Activated CD8-positive, alpha-beta memory T cell treated with anti-CD3 and anti-CD28 coated beads, Interleukin-2, amount 10 ng/mL, durations not matched to agents 7 days and 5 days (primary cell): ENCODE measurements at regions not wholly inside any gene's neighbourhood (a gene's known extent, or its start where the extent isn't known, plus 50 kb on each side); places are given as distances from the start of the nearest gene placed in this dataset.
"Not testable (repeated sequence)": the region's sequence is repeated elsewhere in the genome, so short reads cannot be mapped to it uniquely, and the experiment has no call there.

ENCODE experiments used
- ATAC-seq: fragments of 150-1000 bp; cut with Tn5 transposase; one replicate; pipeline ENCODE4 v1.10.0; 2021; ENCODE audit warnings: moderate library complexity
- CTCF ChIA-PET: fragments of 350-600 bp; sonication (Branson Sonifier 250); formaldehyde crosslinking; loops from one replicate; lab custom pipeline; 2021; ENCODE audit warnings: antibody characterized with exemption; lab: Charles Lee
- DNase-seq: peaks from one replicate; pipeline ENCODE4 v3.0.0-alpha.2; 2020
- H3K27ac Mint-ChIP-seq: one replicate; pipeline ENCODE4 v1.8.0; 2021; ENCODE audit warnings: mild to moderate bottlenecking, mixed read lengths
- H3K27me3 Mint-ChIP-seq: one replicate; pipeline ENCODE4 v1.8.0; 2021; ENCODE audit warnings: mixed read lengths
- H3K36me3 Mint-ChIP-seq: one replicate; pipeline ENCODE4 v1.8.0; 2021; ENCODE audit warnings: mild to moderate bottlenecking, mixed read lengths
- H3K4me1 Mint-ChIP-seq: one replicate; pipeline ENCODE4 v1.8.0; 2021; ENCODE audit warnings: mixed read lengths
- H3K4me3 Mint-ChIP-seq: one replicate; pipeline ENCODE4 v1.8.0; 2021; ENCODE audit warnings: mild to moderate bottlenecking, moderate library complexity, mixed read lengths
- H3K9me3 Mint-ChIP-seq: one replicate; pipeline ENCODE4 v1.8.0; 2022; ENCODE audit warnings: low read depth, mixed read lengths

DNA sequence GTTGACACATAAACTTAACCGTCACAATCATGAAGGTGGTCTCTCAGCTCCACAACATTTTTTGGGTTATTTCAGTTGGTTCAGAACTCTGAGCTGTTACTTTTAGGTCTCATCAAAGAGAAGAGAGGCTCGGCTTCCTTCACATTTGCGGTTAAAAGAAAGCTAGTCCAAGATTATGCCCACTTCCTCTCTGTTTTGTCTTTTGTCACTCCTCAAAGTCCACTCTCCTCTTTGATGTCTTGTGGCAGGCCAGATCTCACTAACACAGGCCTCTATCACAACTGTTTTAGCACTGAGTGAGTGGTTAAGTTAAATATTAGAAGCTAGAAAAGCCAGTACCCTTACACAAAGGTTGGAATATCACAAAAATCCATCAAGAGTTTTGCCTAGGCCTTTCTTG lies 195.7 kb downstream of the FCRL5 start:
- peaks cover 27% of the 10 kb centered on the region for H3K27me3 Mint-ChIP-seq
- no peaks in the 10 kb centered on the region for H3K36me3 Mint-ChIP-seq
- no peak overlapping the region for H3K4me3 Mint-ChIP-seq
- no peaks in the 10 kb centered on the region for H3K4me1 Mint-ChIP-seq
- no peak overlapping the region for H3K27ac Mint-ChIP-seq
- ATAC-seq = no peak
- CTCF ChIA-PET = interaction anchor here (0.7 to 1.8 kb wide), 2 partner anchors 9 to 14 kb away, joined by 3 to 5 read pairs; no protein-coding TSS in a partner anchor
- H3K9me3 Mint-ChIP-seq = no peaks in the 10 kb centered on the region
- no peak for DNase-seq

GRCh38 chr1:157353546-157353945 lies 198.8 kb downstream of the FCRL5 start:
- Mint-ChIP-seq H3K4me3 (no peak overlapping the region), H3K9me3 (no peaks in the 10 kb centered on the region), H3K27ac (no peak overlapping the region), H3K27me3 (peaks cover 25% of the 10 kb centered on the region), H3K36me3 (no peaks in the 10 kb centered on the region), H3K4me1 (no peaks in the 10 kb centered on the region)
- ATAC-seq = no peak
- DNase-seq = no peak
- CTCF ChIA-PET = interaction anchor here (1.4 kb wide), 1 partner anchor 10 kb away, joined by 6 read pairs; no protein-coding TSS in a partner anchor

DNA sequence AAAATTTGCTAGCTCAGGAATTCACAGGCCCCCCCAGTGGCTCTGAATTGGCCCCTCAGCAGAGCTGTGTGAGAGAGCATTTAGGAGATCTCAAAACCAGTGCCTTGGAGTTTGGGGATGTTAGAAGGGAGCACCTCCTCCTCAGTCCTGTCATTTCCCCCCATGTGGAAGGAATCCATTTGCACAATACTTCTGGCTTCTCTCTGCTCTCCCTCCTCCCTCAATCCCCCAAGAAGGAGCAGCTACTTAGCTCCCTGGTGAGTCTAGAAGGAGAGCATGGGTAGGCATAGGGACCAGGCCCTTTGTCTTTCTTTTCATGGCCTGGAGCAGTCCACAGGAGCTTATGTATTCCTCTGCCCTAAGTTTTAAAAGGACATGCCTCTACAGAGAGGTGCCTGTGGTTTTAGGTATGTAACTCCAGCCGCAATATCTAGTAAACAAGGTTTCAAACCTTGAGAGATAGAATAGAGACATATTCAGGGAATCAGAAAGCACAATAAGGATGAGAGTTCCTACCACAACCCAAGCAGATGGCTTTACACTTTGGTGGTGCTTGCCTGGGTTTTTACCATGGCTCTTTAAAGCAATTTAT lies 199.4 kb downstream of the FCRL5 start:
- CTCF ChIA-PET = interaction anchor here (1.4 kb wide), 1 partner anchor 11 kb away, joined by 6 read pairs; no protein-coding TSS in a partner anchor
- H3K4me3 Mint-ChIP-seq = no peak overlapping the region
- H3K4me1 Mint-ChIP-seq = no peaks in the 10 kb centered on the region

DNA sequence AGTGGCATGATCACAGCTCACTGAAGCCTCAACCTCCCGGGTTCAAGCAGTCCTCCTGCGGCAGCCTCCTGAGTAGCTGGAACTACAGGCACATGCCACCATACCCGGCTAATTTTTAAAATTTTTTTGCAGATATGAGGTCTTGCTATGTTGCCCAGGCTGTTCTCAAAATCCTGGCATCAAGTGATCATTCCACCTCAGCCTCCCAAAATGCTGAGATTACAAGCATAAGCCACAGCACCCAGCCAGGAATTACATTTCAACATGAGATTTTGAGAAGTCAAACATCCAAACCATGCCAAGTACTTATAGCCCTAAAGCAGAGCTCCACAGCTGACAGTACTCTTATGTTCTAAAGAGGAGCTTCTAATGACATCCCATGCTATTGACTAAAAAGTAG lies 200.1 kb downstream of the FCRL5 start:
- H3K4me3 Mint-ChIP-seq = no peak overlapping the region
- no peaks in the 10 kb centered on the region for H3K36me3 Mint-ChIP-seq
- H3K4me1 Mint-ChIP-seq = no peaks in the 10 kb centered on the region
- DNase-seq = no peak
- peaks cover 22% of the 10 kb centered on the region for H3K27me3 Mint-ChIP-seq
- H3K27ac Mint-ChIP-seq = no peak overlapping the region
- CTCF ChIA-PET = interaction anchor here (1.4 kb wide), 1 partner anchor 11 kb away, joined by 6 read pairs; no protein-coding TSS in a partner anchor
- H3K9me3 Mint-ChIP-seq = no peaks in the 10 kb centered on the region
- ATAC-seq = no peak

More for the DNA sequence above, 199.4 kb downstream of the FCRL5 start:
- Mint-ChIP-seq H3K27me3 (peaks cover 26% of the 10 kb centered on the region), H3K36me3 (no peaks in the 10 kb centered on the region), H3K9me3 (no peaks in the 10 kb centered on the region), H3K27ac (no peak overlapping the region)
- no peak for DNase-seq
- no peak for ATAC-seq

DNA sequence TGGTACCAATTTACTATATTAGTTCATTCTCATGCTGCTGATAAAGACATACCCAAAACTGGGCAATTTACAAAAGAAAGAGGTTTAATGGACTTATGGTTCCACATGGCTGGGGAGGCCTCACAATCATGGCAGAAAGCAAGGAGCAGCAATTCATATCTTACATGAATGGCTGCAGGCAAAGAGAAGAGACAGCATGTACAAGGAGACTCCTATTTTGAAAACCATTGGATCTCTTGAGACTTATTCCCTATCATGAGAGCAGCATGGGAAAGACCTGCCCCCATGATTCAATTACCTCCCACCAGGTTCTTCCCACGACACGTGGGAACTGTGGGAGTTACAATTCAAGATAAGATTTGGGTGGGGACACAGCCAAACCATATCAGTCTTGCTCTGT lies 200.5 kb downstream of the FCRL5 start:
- H3K4me3 Mint-ChIP-seq, H3K27ac Mint-ChIP-seq, CTCF ChIA-PET, H3K36me3 Mint-ChIP-seq, H3K9me3 Mint-ChIP-seq, H3K4me1 Mint-ChIP-seq, DNase-seq, ATAC-seq: not testable (repeated sequence)
- peaks cover 24% of the 10 kb centered on the region for H3K27me3 Mint-ChIP-seq

- Mint-ChIP-seq H3K9me3 (no peaks in the 10 kb centered on the region), H3K27me3 (peaks cover 27% of the 10 kb centered on the region), H3K36me3 (no peaks in the 10 kb centered on the region), H3K4me3 (no peak overlapping the region), H3K27ac (no peak overlapping the region), H3K4me1 (no peaks in the 10 kb centered on the region)
- ATAC-seq (no peak), DNase-seq (no peak)
- CTCF ChIA-PET = no interaction called here
Observed at GRCh38 chr1:157348538-157349480, 203.5 kb downstream of the FCRL5 start.

DNA sequence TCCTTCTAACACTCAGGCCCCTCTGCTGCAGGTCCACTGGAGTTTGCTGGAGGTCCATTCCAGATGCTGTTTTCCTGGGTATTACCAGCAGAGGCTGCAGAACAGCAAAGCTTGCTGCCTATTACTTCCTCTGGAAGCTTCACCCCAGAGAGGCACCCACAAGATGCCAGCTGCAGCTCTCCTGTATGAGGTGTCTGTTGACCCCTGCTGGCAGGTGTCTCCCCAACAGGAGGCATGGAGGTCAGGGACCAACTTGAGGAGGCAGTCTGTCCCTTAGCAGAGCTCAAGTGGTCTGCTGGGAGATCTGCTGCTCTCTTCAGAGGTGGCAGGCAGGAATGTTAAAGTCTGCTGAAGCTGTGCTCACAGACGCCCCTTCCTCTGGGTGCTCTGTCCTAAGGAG lies 204.8 kb downstream of the FCRL5 start:
- H3K4me1 Mint-ChIP-seq = no peaks in the 10 kb centered on the region
- no peak overlapping the region for H3K4me3 Mint-ChIP-seq
- no peak overlapping the region for H3K27ac Mint-ChIP-seq
- peaks cover 23% of the 10 kb centered on the region for H3K27me3 Mint-ChIP-seq
- CTCF ChIA-PET = interaction anchor here (1.0 kb wide), 1 partner anchor 154 kb away, joined by 3 read pairs; no protein-coding TSS in a partner anchor
- H3K9me3 Mint-ChIP-seq = no peaks in the 10 kb centered on the region
- H3K36me3 Mint-ChIP-seq = no peaks in the 10 kb centered on the region
- no peak for ATAC-seq
- no peak for DNase-seq

DNA sequence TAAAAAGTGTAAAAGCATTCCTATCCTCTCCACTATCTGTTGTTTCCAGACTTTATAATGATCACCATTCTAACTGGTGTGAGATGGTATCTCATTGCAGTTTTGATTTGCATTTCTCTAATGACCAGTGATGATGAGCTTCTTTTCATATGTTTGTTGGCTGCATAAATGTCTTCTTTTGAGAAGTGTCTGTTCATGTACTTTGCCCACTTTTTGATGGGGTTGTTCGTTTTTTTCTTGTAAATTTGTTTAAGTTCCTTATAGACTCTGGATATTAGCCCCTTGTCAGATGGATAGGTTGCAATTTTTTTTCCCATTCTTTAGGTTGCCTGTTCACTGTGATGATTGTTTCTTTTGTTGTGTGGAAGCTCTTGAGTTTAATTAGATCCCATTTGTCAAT lies 199.6 kb upstream of the ETV3 start:
- not testable (repeated sequence) for ATAC-seq

GRCh38 chr1:157335056-157335455 lies 196.9 kb upstream of the ETV3 start:
- peaks cover 26% of the 10 kb centered on the region for H3K27me3 Mint-ChIP-seq
- ATAC-seq (no peak), DNase-seq (no peak)
- CTCF ChIA-PET = no interaction called here
- no peak overlapping the region for H3K27ac Mint-ChIP-seq
- no peaks in the 10 kb centered on the region for H3K9me3 Mint-ChIP-seq
- no peaks in the 10 kb centered on the region for H3K4me1 Mint-ChIP-seq
- no peaks in the 10 kb centered on the region for H3K36me3 Mint-ChIP-seq
- no peak overlapping the region for H3K4me3 Mint-ChIP-seq

More for the DNA sequence above, 199.6 kb upstream of the ETV3 start:
- H3K4me3 Mint-ChIP-seq, CTCF ChIA-PET, H3K27ac Mint-ChIP-seq, H3K36me3 Mint-ChIP-seq, H3K4me1 Mint-ChIP-seq, H3K9me3 Mint-ChIP-seq, DNase-seq: not testable (repeated sequence)
- H3K27me3 Mint-ChIP-seq = peaks cover 14% of the 10 kb centered on the region

DNA sequence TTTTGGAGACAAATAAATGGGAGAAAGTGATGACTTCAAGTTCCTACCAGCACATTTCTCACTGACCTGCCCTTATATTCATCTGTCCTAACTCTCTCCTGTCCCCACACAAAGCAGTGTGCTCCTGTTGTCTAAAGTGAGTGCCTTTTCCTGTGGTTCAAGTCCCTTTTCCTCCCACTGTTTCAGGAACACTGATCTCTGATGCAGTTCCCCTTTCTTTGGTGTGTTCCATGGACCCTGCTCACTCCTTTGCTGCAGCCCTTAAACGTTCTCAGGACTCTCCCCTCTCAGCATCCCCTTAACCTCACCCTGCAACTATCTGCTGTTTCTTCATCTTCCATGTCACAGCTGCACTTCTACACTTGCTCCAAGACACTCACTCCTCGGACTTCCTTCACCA lies 195.8 kb upstream of the ETV3 start:
- H3K9me3 Mint-ChIP-seq = no peaks in the 10 kb centered on the region
- CTCF ChIA-PET = no interaction called here
- no peak for ATAC-seq
- H3K4me1 Mint-ChIP-seq = no peaks in the 10 kb centered on the region
- peaks cover 30% of the 10 kb centered on the region for H3K27me3 Mint-ChIP-seq
- DNase-seq = no peak
- no peaks in the 10 kb centered on the region for H3K36me3 Mint-ChIP-seq
- no peak overlapping the region for H3K27ac Mint-ChIP-seq
- H3K4me3 Mint-ChIP-seq = no peak overlapping the region

- H3K9me3 Mint-ChIP-seq, H3K4me3 Mint-ChIP-seq, H3K27ac Mint-ChIP-seq, H3K36me3 Mint-ChIP-seq, H3K4me1 Mint-ChIP-seq, CTCF ChIA-PET, ATAC-seq, DNase-seq: not testable (repeated sequence)
- peaks cover 43% of the 10 kb centered on the region for H3K27me3 Mint-ChIP-seq
Observed at GRCh38 chr1:157330177-157330576, 192.0 kb upstream of the ETV3 start.

GRCh38 chr1:157328120-157328519 lies 189.9 kb upstream of the ETV3 start:
- DNase-seq, H3K27ac Mint-ChIP-seq, ATAC-seq, H3K4me1 Mint-ChIP-seq, CTCF ChIA-PET, H3K36me3 Mint-ChIP-seq, H3K4me3 Mint-ChIP-seq, H3K9me3 Mint-ChIP-seq: not testable (repeated sequence)
- H3K27me3 Mint-ChIP-seq = peaks cover 53% of the 10 kb centered on the region

DNA sequence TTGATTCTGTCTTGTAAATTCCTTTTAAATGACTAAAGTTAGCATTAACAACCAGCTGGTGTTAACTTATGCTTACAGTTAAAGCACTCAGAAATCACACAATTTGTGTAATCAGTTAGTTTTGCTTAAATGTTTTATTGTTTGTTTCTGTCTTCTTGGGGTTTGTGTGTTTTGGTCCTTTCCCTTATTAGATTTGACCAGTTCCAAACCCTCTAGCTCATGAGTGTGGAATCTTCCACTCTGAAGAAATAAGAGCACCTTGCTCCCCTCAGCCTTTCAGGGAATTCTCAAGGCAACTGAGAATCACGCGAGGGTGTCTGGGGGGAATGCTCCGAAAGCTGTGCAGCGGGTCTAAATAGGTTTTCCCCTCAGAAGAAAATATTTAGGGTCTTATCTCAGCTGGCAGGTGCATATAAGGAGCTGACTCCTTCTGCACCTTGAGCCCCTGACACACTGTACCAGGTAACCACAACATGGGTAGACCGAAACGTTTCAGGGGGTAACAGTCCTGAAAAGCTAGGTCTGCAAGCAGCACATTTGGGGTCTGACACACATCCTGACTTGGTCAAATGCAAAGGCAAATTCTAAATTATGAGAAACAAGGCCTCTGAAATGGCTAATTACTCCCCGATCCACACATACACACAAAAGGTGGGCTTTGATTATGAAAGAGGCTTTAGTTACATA lies 188.1 kb upstream of the ETV3 start:
- DNase-seq (no peak), ATAC-seq (no peak)
- Mint-ChIP-seq H3K36me3 (no peaks in the 10 kb centered on the region), H3K27ac (no peak overlapping the region), H3K9me3 (no peaks in the 10 kb centered on the region), H3K4me3 (no peak overlapping the region), H3K27me3 (peaks cover 58% of the 10 kb centered on the region), H3K4me1 (no peaks in the 10 kb centered on the region)
- CTCF ChIA-PET = interaction anchor here (0.7 kb wide), 1 partner anchor 666 kb away, joined by 4 read pairs; no protein-coding TSS in a partner anchor
